ACHN (cell line): ENCODE measurements at regions not wholly inside any gene's neighbourhood (a gene's known extent, or its start where the extent isn't known, plus 50 kb on each side); places are given as distances from the start of the nearest gene placed in this dataset.

ENCODE experiments used
- DNase-seq: peaks from one replicate; pipeline ENCODE4 v3.0.0-alpha.2; 2015
- in situ Hi-C: cut with HindIII; loops from 2 replicates; pipeline ENCODE4 v1.10.0; 2017; ENCODE audit warnings: low sequenced_read_pairs, low pct_ligation_motif_present, low pct_unique_long_range_greater_than_20kb

DNA sequence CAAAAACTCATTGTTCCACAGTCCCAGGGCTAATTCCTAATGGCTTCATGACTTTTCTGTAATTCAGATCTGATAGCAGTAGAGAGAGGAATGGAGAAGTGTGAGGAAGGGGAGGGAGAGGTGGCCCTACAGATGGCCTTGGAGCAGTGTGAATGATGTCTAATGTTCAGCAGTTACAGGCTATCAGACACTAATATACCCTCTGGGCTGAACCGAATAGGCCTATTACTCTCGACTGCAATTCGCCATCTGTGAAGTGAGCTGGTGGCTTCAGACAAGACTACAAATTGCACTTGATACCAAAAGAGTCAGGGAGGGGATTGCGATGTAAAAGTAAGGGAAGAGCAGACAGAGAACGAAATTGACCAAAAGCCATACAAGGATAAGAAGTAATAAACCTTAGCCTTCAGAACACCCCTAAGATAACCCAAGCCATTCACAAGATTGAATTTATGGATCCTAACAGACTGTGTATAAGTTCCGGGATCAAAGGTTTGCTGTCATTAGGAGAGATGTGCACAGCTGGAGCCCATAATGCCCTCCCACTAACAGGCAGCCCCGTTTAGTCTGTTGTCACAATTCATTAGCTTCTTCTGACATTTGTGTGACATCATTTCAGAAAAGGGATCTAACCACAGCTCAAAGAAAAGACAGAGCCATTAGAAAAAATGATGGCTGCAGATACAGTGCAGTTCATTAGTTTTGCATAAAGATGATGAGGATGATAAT lies 642.4 kb upstream of the API5 start:
- no peak for DNase-seq
- in situ Hi-C loops = no loop called here

DNA sequence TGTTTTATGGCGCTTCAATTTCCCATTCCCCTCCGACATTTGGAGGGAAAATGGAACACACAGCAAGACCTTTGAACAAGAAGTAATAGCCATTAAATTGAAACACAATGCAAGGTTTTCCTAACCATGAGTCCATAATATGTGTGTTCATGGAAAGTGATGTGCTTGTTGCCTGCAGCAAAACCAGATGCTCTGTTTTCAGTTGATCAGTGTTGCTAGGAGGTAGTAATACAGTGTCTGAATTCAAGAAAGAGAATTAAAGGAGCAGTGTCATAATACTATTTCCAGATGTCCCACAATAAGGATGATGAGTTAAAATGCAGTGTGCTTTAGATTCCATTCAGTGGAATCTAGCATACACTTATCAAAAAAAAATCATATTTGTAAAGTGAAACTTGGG lies 637.4 kb upstream of the API5 start:
- no peak for DNase-seq
- in situ Hi-C loops = no loop called here

DNA sequence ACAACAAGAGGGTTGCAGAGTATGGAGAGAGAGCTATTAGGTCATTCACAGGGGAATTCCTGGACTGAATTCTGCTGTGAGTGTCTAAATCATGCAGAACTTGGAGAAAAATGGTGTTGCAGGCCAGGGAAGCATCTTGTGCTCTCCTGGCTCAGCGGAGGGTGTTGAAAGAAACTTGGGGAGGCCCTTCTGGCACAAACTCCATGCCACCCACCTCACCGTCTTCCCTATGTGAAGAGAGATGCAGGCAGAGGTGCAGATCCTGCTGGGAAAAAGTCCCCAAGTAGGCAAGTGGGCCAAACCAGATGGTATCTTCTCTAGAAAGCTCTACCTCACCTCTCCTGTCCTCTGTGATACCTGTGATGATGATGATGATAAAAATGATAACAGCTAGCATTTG lies 604.3 kb upstream of the API5 start:
- in situ Hi-C loops = no loop called here

GRCh38 chr11:42709216-42709615 lies 602.6 kb upstream of the API5 start:
- in situ Hi-C loops = no loop called here

More for the DNA sequence above, 604.3 kb upstream of the API5 start:
- no peak for DNase-seq

GRCh38 chr11:42713279-42713678 lies 598.5 kb upstream of the API5 start:
- DNase-seq = no peak
- in situ Hi-C loops = no loop called here

More at GRCh38 chr11:42709216-42709615, 602.6 kb upstream of the API5 start:
- no peak for DNase-seq

DNA sequence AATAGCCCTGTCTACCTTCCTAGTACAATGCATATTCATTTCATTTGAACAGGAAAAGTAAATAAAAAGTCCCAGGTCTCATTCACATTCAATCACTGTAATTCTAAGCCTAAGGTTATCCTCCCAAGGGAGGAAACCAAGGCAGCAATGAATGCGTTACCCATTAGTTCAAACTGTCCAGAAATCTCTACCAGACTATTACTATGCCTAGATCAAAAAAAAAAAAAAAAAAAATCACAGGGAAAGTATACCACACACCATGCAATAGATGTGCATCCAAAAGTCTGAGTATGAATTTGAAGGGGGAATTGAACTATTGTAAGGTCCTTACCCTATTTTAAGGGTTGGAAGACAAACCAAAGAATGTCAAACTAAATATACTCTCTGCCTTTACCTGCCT lies 598.0 kb upstream of the API5 start:
- in situ Hi-C loops = no loop called here
- DNase-seq = no peak

GRCh38 chr11:42720716-42721563 lies 590.9 kb upstream of the API5 start:
- no peak for DNase-seq
- in situ Hi-C loops = no loop called here

DNA sequence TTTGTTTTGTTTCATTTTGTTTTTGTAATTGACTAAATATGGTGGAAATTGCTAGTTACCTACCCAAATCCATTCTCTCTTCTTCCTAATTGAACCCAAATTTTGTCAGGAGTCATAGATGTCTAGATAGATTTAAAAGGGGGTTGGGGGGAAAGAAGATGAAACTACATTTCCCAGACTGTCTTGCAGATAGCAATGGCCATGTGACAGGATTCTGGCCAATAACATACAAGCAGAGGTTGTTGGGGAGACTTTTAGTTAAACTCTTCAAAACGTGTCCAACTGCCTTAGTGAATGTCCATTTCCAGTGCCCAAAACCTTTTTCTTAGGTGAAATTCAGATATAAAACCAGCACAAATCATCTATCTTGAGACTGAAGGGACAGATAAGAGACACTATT lies 583.9 kb upstream of the API5 start:
- in situ Hi-C loops = no loop called here
- DNase-seq = no peak

DNA sequence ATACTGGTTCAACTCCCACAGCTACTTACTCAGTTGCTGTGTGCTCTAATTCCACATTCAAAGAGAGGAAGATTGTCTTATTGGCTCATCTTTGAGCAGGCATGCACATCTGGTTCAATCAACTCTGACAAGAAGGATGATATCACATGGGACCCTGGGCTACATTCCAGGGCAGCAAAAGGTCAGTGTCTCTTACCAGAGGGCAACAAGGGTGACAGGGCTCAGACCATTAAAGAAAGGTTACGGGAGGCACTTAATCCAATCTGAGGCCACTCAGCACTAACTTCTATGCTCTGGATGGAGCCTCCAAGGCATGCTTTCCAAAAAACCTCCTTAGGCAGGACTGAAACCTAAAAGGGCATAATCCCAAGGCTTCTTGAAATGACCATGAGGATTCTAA lies 549.4 kb upstream of the API5 start:
- in situ Hi-C loops = no loop called here
- DNase-seq = no peak

DNA sequence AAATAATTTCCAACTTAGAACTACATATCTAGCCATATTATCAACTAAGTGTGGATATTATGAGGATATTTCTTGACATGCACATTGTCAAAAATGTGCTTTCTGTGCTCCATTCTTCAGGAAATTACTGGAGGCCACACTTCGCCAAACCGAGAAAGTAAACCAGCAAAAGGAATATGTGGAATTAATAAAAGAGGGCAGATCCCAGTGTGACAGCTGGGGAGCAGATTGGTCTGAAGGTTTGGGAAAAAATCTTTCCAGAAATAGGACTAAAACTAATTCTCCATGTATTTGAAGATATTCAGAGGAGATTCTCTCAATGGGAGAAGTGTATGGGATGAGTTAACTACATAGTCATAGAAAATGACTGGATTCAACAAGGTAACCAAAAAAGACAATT lies 546.9 kb upstream of the API5 start:
- in situ Hi-C loops = no loop called here
- no peak for DNase-seq

- DNase-seq = no peak
Measured at GRCh38 chr11:42768576-42768975, 543.2 kb upstream of the API5 start.

DNA sequence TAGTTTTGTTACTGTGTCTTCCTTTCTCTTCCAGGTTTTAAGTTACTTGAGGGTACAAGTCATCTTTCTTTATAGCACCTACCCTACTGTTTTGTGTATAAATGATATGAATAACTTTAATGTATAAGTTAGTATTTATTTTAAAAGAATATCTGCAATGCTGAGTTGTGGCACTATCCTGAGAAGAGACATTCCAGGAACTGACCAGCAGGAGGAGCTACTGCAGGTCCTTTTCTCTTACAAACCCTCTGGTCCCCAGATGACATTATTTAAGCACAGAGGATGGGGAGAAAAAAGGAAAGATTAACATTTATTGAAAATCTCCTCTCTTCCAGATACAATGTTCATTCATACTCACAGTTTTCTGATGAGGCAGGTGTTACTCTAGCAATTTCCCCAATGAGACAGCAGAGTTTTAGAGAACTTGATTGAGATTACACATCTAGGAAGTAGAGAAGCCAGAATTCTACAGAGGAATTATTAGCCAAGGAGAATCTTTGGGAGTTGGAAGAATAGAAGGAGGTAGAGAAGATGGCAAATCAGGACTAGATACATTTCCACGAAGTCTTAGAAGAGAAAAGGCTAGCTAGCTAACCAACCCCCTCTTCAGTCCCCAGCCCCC lies 541.2 kb upstream of the API5 start:
- in situ Hi-C loops = no loop called here
- DNase-seq = peak; percentile 29

More at GRCh38 chr11:42768576-42768975, 543.2 kb upstream of the API5 start:
- in situ Hi-C loops = no loop called here

DNA sequence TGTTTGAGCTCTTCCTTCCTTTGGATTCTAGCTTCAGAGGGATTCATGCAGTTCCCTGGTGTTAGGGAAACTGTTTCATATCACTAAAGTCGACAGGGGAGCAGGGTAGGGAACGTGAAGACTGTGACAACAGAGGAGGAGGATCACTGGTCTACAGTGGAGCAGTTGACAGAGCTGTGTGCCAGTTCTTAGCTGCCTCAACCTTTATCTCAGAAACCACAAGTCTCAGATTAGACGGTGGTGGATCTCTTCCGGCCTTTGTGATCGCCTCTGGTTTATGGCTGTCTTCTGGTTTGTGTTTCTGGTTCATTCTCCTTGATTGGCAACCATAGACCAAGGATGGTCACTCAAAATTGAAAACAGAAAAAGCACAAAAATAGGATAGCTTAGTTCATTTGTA lies 538.9 kb upstream of the API5 start:
- DNase-seq = no peak
- in situ Hi-C loops = no loop called here

GRCh38 chr11:42773729-42774128 lies 538.1 kb upstream of the API5 start:
- in situ Hi-C loops = no loop called here
- no peak for DNase-seq

GRCh38 chr11:42774567-42774966 lies 537.2 kb upstream of the API5 start:
- no peak for DNase-seq
- in situ Hi-C loops = no loop called here

DNA sequence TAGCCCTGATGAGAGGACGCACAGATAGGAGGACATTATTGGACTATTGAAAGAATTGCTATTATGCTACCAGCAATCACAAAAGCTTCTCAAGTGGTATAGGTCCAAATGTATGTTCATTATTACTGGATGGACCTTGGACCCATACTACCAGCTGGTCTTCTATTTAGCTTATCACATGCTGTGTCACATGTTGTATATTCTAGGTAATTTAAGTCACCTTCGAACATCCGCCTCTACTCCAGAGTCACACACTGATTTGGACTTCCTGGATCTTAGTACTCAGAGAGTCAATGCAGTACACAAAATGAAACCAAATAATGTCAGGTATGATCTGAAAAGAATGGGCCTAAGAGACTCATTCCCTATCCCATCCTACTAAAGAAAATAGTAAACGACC lies 534.0 kb upstream of the API5 start:
- DNase-seq = no peak
- in situ Hi-C loops = no loop called here

DNA sequence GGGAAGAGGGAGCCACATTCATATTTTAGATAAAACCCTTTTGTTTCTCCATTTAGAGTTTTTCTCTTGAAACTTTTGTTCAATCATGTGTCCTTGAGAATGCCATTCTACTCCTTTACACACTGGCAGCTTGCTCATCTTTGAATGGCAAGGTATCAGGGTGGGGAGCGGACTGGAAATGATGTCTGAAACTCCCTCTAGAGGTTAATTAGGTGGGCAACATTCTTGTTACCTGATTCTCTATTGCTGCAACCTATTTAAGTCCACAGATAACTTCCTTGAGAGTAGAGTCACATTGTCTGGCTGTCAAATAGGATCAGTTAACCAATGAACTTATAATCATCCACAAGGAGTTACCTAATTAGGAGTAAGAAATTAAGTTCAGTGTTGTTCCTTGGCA lies 533.6 kb upstream of the API5 start:
- in situ Hi-C loops = no loop called here
- DNase-seq = no peak

GRCh38 chr11:42779555-42779954 lies 532.2 kb upstream of the API5 start:
- in situ Hi-C loops = no loop called here
- no peak for DNase-seq

DNA sequence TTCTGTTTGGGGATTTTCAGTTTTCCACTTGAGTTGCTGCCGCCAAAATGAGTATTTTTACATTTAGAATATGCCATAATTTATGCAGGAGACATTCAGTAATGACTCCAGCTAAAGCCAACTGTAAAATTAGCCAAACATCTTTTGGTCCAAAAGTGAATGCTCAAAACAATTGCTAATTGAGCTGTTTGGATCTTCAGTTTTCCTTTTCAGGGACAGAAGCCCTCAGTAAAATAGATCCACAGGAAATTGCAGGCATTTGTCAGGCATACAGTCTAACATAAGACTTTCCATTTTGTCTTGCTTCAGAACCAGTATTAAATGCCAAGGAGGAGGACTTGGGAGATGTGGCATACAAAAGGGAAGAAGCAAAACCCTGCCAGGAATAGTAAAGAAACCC lies 524.8 kb upstream of the API5 start:
- DNase-seq = no peak
- in situ Hi-C loops = no loop called here
